ENCODE measurements at regions not wholly inside any gene's neighbourhood (a gene's known extent, or its start where the extent isn't known, plus 50 kb on each side); places are given as distances from the start of the nearest gene placed in this dataset.

DNA sequence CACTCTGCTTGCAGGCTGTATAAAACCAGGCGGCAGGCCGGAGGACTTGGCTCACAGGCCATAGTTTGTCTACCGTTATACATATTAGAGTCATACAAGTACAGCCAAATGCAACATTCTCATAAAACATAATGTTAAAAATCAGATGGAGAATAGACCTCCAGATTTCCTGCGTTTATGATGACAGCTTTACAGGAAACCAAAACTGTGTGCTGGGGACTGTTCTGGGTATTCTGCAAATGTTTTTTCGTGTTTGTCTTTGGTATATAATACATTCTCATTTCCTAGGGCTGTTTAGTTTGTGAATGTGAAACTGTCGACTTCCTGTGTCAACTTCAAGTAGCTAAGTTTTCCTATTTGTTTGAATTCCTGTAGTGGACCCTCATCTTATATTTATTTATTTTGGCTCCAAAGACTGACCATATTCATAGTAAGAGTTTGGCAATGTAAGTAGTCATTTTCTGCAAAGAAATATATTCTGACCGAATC is 79.5 kb upstream of the FAM9C start:
- peak; percentile 59 for DNase-seq (ENCODE audit: low read depth)
- no peak overlapping the region for H3K4me3 ChIP-seq (ENCODE audit: control insufficient read depth, low read depth, low read length)
- TF ChIP-seq, protein P1, sequence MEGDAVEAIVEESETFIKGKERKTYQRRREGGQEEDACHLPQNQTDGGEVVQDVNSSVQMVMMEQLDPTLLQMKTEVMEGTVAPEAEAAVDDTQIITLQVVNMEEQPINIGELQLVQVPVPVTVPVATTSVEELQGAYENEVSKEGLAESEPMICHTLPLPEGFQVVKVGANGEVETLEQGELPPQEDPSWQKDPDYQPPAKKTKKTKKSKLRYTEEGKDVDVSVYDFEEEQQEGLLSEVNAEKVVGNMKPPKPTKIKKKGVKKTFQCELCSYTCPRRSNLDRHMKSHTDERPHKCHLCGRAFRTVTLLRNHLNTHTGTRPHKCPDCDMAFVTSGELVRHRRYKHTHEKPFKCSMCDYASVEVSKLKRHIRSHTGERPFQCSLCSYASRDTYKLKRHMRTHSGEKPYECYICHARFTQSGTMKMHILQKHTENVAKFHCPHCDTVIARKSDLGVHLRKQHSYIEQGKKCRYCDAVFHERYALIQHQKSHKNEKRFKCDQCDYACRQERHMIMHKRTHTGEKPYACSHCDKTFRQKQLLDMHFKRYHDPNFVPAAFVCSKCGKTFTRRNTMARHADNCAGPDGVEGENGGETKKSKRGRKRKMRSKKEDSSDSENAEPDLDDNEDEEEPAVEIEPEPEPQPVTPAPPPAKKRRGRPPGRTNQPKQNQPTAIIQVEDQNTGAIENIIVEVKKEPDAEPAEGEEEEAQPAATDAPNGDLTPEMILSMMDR (conservative IDR thresholded peaks at IDR 0.05; ENCODE audit: control insufficient read depth, insufficient read depth, low read depth, low read length): no peak

DNA sequence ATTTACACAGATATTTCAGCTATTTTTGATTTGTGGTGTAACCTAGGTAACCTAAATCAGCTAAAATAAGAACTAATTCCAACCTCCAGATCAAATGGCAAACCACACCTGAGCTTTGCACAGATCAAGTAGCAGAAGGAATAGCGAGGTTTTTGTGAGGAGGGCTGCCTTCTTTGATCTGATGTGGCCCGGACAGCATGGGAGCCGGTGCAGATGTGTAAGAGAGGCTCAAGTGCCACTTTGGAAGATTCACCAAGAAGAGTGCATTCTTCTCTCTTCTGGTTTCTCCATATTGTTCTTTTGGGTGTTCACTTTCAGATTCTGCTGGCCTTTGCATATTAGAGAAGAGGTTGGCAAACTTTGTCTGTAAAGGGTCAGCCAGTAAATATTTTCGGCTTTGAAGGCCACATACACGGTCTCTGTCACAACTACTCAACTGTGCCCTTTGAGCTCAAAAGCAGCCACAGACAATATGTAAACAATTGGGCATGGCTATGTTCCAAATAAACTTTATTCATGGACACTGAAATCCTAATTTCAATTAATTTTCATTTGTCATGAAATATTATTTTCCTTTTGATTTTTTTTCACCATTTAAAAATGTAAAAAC is 78.9 kb upstream of the FAM9C start:
- no peak for DNase-seq (ENCODE audit: low read depth)

DNA sequence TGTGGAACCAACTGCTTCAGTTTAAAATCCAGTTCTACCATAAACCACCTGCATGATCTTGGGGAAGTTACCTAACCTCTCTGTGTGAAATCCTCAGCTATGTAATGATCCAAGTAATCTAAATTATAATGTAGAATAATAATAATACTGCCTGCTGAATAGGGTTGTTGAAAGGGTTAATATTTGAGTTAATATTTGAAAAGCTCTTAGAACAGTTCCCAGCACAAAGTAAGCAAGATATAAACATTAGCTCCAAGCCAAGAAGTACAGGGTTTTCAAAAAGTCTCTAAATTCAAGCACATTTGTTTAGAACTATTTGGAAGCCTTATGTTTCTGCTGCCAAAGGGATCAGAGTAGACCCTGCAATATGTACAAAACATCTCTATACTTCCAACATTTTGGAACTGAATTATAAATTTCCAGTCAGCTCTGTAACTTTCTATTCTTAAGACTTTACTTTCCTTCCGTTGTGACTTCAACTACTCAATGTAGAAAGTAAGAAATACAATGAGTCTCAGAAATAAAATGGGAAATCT is 76.7 kb upstream of the FAM9C start:
- TF ChIP-seq, protein P1 (conservative IDR thresholded peaks at IDR 0.05; ENCODE audit: control insufficient read depth, insufficient read depth, low read depth, low read length): no peak
- no peak overlapping the region for H3K4me3 ChIP-seq (ENCODE audit: control insufficient read depth, low read depth, low read length)
- no peak for DNase-seq (ENCODE audit: low read depth)

More for the DNA sequence above, 78.9 kb upstream of the FAM9C start:
- no peak overlapping the region for H3K4me3 ChIP-seq (ENCODE audit: control insufficient read depth, low read depth, low read length)
- TF ChIP-seq, protein P1 (conservative IDR thresholded peaks at IDR 0.05; ENCODE audit: control insufficient read depth, insufficient read depth, low read depth, low read length): no peak

DNA sequence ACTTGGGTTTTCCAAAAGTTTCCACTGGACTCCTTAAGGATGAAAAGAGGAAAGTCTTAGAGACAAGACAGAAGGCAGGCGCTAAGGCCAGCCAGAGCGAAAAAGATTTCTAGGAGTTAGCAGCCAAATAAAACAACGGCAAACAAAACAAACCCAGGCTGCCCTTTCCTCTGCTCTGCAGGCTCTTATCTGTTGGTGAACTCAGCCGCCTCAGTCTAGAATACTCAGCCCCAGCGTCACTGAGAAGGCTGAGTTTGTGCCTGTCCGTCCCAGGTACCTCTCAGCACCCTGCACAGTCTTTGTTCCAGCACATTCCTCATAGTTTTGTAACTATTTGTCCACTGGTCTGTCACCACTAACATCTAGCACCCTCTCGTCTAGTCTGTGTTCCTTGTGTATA is 75.6 kb upstream of the FAM9C start:
- peak; percentile 43 for DNase-seq (ENCODE audit: low read depth)
- TF ChIP-seq, protein P1 (conservative IDR thresholded peaks at IDR 0.05; ENCODE audit: control insufficient read depth, insufficient read depth, low read depth, low read length): no peak
- H3K4me3 ChIP-seq (ENCODE audit: control insufficient read depth, low read depth, low read length): no peak overlapping the region

DNA sequence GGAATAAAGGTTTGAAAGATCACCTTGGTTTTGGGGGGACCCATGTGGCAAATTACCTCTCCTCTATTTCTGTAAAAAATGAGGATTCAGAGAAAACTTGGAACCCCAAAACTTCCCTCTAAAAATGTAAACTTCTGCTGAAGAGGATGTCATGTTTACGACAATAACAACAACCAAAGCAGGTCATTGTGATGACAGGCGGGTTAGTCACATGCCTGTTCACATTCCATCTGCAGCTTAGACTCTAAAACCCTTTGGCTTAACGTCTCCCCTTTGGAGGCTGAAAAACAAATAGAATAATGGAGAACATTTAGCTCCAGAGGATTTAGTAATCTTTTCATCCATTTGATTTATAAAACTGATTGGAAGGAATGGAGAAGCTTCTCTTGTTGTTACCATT is 75.0 kb upstream of the FAM9C start:
- no peak overlapping the region for H3K4me3 ChIP-seq (ENCODE audit: control insufficient read depth, low read depth, low read length)
- TF ChIP-seq, protein P1 (conservative IDR thresholded peaks at IDR 0.05; ENCODE audit: control insufficient read depth, insufficient read depth, low read depth, low read length): no peak
- DNase-seq (ENCODE audit: low read depth): peak; percentile 73

DNA sequence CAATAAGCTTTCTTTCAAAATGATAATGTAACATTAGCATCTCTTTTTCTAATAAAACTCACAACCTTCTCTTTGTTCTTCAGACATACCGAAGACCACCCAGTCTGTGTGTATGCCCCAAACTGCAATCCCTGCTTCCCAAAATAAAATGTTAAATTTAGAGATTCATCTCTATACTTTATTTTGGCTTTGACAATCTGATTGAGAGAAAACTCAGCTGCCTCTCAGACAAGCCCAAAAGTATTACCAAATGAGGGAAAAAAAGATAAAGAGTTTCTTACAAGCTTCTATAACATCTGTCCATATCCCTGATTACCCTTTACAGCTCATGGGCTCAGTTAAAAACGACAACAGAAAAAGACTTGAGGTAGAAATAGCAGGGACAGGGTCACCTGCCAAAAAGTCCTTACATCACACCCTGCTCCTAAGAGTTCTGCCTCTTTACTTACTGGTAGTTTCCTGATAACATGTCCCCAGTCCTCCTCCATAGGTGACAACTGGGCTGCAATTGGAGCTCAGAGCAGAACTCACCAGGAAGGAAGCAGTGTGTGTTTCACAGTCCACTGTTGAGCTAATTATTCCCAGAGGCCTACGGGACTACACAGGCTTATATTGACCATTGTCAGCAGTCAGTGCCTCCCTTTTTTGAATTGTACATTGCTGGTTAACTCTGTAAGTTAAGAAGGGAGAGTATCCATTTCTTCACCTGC is 70.9 kb upstream of the FAM9C start:
- no peak overlapping the region for H3K4me3 ChIP-seq (ENCODE audit: control insufficient read depth, low read depth, low read length)
- TF ChIP-seq, protein P1 (conservative IDR thresholded peaks at IDR 0.05; ENCODE audit: control insufficient read depth, insufficient read depth, low read depth, low read length): no peak
- no peak for DNase-seq (ENCODE audit: low read depth)

Measured in fibroblast of mammary gland (primary cell).